Testis (tissue), 2 donors: ENCODE measurements at regions not wholly inside any gene's neighbourhood (a gene's known extent, or its start where the extent isn't known, plus 50 kb on each side); places are given as distances from the start of the nearest gene placed in this dataset.

Experiments used
- CTCF ChIP-seq, 3 experiments: fragments of 450-650 bp in 2 of 3; fragments of 200-600 bp in 1 of 3; sonication (generic) in 1 of 3; IDR thresholded peaks; one replicate each; pipeline ENCODE4 v1.5.1; 2016 to 2019; ENCODE audit warnings: antibody characterized with exemption in 3 of 3, mild to moderate bottlenecking in 2 of 3, moderate library complexity in 1 of 3
- POLR2A ChIP-seq: fragments of 450-650 bp; IDR thresholded peaks from one replicate; pipeline ENCODE4 v1.6.1; 2017; ENCODE audit warnings: antibody characterized with exemption, mild to moderate bottlenecking, moderate library complexity

DNA sequence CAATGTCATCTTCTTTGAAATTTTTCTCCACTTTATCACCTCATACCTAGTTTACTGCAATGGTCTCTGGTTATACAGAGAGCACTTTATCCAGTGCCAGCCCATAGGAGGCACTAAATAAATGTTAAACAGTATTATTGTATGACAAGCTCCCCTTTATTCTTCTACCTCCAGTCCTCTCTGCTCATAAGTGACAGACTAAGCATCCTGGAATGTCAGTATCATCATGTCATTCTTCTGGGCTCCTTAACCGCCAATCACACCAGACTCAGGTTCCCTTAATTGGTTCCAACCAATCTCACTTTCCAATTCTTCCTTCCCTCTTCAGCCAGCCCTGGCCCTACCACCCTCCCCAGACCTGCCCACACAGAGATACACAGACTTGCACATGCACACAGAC lies 93.1 kb downstream of the RPL27A start:
- TF ChIP-seq CTCF (IDR thresholded peaks at IDR 0.05) = no peak
- TF ChIP-seq POLR2A = no peak
